ENCODE measurements at regions not wholly inside any gene's neighbourhood (a gene's known extent, or its start where the extent isn't known, plus 50 kb on each side); places are given as distances from the start of the nearest gene placed in this dataset.
"Not testable (repeated sequence)": the region's sequence is repeated elsewhere in the genome, so short reads cannot be mapped to it uniquely, and the experiment has no call there.

DNA sequence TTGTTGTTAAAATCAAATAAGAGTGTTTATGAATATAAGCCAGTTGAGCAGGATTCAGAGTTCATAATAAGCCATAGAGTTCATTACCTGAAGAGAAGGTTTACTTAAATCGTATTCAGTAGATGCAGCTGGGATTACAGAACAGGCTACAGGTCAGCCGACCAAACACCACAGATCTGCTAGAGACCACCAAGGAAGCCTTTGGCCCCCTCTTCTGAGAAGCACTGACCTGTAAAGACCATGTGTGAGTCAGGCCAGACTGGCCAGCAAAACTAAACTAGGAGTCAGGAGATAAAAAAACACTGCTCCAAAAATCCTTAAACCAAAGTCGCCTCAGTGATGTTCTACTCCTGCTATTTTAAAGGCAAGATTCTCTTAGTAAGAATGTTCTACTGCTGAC lies 1125.5 kb downstream of the FAT4 start:
- DNase-seq, result no peak

GRCh38 chr4:126441173-126442035 lies 1126.6 kb downstream of the FAT4 start:
- ATAC-seq (no peak), DNase-seq (no peak)

More for the DNA sequence above, 1125.5 kb downstream of the FAT4 start:
- ATAC-seq, result no peak

- DNase-seq (no peak), ATAC-seq (no peak)
These were observed 1130.8 kb downstream of the FAT4 start for GRCh38 chr4:126445596-126445995.

GRCh38 chr4:126446917-126447316 lies 1132.2 kb downstream of the FAT4 start:
- ATAC-seq, result no peak
- DNase-seq, result no peak

DNA sequence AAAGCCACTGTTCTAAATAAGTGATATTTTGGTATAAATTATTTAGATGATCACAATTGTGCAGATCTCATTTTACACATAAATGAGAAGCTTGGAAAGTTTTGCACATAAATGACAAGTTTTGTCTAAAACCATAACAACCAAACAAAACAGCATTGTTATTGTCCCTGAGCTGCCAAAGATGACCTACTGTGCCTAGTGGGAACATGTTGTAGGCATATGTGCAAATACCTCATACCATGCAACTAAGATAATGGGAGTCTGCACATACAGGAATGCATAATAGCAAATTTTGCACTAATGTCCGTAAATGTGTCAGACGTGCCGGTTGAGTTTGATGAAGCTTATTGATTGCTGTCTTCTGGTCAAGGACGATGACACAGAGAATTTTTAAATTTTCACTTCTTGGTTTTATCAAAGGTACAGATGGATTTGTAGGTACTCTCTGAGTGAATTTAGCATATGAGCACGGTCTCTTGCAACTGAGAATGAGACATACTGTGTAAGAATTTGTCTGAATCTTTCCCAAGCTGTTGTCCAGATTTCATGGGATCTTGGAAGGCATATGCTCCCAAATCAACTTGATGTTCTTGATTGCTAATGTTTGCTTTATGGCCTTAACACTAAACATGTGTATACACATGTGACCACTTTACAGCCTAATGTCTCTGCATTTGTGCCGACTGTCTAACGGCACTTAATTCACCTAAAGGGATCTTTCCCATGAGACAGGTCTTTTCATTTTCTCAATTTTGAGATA lies 1133.5 kb downstream of the FAT4 start:
- no peak for DNase-seq
- ATAC-seq, result no peak

- ATAC-seq (no peak), DNase-seq (no peak)
These were observed 1136.6 kb downstream of the FAT4 start for GRCh38 chr4:126451237-126451873.

DNA sequence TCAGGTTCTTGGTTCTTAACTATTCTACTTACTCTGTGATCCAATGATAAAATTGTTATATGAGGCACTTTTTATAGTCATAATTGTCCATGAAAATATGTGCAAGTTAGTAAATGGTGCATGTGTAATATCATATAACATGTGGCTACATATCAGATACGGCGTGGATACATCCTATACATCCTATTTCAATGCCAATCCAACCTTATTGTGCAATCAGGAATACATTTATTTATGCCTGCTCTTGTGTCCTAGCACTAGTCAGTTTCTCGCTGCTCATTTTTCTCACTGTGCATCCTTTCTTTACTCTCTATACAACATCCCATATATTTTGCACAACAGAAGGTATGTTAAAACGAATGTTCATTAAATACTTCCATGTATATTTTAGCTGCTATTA lies 1141.1 kb downstream of the FAT4 start:
- ATAC-seq (no peak), DNase-seq (no peak)

GRCh38 chr4:126458993-126459392 lies 1144.2 kb downstream of the FAT4 start:
- ATAC-seq (no peak), DNase-seq (no peak)

- DNase-seq, result no peak
- ATAC-seq, result no peak
These were observed 1150.6 kb downstream of the FAT4 start for GRCh38 chr4:126465341-126465740.

DNA sequence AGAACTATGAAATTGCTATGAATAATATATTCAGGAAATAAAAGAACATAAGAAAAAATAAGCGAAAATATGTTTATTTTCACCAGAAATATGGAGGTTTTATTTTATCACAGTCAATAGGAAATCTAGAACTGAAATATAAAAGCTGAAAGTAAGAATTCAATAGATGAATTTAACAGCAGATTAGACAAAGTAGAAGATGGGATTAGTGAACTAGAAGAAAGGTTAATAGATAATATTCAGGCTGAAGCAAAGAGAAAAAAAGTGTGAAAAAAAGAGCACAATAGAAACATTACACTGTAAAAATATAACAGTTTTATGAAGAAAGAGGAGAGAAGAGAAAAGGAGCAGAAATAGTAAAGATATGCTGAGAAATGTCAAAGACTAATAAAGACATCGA lies 1152.1 kb downstream of the FAT4 start:
- no peak for ATAC-seq

GRCh38 chr4:126468144-126468543 lies 1153.4 kb downstream of the FAT4 start:
- DNase-seq (no peak), ATAC-seq (no peak)

More for the DNA sequence above, 1152.1 kb downstream of the FAT4 start:
- no peak for DNase-seq

DNA sequence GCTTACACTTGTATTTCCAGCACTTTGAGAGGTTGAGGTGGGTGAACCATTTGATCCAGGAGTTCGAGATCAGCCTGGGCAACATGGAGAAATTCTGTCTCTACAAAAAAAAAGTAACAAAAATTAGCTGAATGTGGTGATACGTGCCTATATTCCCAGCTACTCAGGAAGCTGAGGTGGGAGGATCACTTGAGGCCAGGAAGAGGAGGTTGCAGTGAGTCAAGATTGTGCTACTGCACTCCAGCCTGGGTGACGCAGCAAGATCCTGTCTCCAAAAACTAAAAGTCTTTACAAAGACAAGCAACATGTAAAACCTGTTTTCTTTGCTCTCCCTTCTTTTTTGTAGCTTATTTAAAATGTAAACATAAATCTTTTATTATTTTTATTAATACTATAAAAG lies 1156.1 kb downstream of the FAT4 start:
- ATAC-seq (no peak), DNase-seq (no peak)

DNA sequence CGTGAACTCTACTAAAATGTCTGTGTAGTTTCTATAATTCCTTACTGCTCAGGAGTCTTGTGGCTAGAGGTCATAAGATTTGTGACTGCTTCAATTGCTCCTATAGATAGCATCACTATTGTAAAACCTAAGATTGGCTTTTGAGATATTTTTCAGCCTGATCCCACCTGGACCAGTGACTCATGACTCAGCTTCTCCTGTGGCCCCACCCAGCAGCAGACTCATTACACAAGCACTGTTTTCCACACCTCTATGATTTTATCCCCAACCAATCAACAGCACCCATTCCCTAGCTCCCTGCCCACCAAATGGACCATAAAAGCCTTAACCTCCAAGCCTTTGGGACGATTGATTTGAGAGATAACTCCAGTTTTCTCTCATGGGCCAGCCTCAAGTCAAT lies 1157.0 kb upstream of the INTU start:
- no peak for ATAC-seq

DNA sequence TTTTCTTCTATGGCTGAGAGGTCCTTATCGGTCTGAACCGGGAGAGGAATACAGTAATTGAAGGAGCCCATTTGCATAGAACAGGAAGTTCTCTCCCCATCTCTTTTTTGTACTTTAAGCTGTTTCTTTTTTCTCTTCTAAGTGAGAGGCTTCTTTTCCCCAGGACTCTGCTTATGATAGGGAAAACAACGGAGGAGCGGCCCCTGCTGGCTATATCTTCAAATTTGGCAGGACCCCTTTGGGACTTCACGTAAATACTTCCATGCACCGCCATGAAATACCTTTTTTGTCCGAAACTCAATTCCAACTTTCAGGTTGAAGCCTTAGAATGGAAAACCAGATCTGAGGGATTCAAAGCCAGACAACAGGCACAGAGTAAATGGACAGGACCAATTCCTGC lies 1153.0 kb upstream of the INTU start:
- no peak for DNase-seq
- ATAC-seq, result no peak

More for the DNA sequence above, 1157.0 kb upstream of the INTU start:
- DNase-seq, result no peak

- DNase-seq (no peak), ATAC-seq (no peak)
These were observed 1150.4 kb upstream of the INTU start for GRCh38 chr4:126482311-126482710.

DNA sequence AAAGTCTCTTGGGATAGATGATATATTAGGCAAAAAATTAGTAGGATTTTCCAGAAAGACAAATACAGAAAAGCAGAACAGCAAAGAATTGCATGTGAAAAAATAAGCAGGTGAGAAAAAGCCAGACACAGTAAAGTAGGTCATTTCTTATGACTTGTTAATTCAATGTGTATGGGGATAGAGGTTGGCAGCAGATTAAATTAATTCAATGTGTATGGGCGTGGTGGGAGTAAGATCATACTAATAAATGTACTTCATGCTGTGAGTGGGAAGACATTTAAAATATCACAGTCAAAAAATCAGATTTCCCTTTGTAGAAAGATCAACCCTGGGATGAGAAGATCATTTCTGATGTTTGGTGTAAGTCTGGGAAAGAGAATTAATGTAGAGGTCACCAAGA lies 1146.4 kb upstream of the INTU start:
- no peak for DNase-seq
- ATAC-seq, result no peak

DNA sequence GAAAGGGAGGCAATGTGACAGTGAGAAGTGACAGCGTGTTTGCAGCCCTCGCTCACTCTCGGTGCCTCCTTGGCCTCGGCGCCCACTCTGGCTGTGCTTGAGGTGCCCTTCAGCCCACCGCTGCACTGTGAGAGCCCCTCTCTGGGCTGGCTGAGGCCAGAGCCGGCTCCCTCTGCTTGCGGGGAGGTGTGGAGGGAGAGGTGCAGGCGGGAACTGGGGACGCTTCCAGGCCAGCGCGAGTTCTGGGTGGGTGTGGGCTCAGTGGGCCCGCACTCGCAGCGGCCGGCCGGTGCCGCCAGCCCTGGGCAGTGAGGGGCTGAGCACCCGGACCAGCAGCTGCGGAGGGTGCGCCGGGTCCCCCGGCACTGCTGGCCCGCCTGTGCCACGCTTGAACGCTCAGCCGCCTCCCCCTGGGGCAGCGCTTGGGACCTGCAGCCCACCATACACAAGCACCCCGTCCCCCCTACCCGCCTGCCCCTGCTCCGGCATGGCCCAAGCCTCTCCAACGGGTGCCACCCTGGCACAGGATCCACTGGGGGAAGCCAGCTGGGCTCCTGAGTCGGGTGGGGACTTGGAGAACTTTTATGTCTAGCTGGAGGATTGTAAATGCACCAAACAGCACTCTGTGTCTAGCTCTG lies 1142.8 kb upstream of the INTU start:
- DNase-seq, result no peak
- ATAC-seq, result no peak

DNA sequence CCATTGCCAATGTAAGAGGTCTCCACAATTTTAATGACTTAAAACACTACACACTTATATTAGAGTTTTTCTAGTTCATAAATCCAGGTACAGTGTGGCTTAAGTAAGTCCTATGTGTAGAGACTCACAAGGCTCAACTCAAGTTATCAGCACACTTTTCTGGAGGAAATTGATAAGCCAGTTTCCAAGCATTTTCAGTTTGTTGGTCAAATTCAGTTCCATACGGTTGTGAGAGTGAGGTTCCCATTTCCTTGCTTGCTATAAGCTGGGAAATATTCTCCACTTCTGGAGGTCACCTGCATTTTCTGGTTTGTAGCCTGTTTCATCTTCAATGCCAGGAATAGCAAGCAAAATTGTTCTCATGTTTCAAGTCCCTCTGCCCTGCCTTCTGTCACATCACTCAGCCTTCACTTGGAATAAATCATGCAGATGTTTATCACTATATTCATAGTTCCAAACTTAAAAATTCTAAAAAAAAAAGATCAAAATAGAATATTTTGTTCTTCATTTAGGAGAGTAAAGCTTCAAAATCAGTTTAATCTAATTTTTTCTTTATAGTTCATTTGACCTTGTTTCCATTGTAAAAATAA lies 1137.5 kb upstream of the INTU start:
- ATAC-seq (no peak), DNase-seq (no peak)

DNA sequence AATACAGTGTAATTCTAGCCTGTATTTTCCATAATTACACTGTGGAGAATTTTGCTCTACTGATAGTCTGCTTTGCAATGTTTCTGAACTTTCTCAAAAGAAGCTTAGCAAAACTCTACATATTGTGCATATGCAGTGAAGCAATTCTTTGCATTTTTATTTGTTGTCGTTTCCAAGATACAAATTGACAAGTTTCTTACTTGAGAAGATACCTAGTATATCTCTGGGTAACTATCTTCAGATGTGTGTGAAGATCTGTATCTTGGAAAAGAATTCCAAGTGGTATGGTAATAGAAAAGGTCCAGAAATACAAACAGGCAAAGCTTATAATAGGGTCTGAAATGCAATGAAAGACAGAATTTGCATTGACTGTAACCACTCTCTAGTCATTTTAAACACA lies 1119.8 kb upstream of the INTU start:
- DNase-seq (no peak), ATAC-seq (no peak)

DNA sequence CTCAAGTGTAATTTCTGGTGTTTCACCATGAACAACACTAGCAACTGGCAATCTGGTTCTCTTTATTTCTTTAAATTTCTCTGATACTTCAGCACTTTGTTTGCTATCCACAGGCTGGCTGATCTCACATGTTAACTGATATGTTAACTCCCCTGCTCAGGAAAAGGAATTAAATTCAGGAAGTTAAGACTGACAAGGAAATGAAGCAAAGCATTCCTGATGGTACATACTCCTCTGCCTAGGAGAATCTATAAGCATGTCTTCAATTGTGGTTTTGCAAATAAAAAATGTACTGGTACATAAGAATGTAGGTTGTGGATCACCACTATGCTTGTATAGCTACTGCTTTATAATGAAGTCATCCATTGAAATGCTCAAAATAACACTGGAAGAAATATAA lies 1119.2 kb upstream of the INTU start:
- DNase-seq (no peak), ATAC-seq (no peak)

- no peak for DNase-seq
- no peak for ATAC-seq
These were observed 1112.0 kb upstream of the INTU start for GRCh38 chr4:126520731-126521130.

GRCh38 chr4:126525400-126525799 lies 1107.4 kb upstream of the INTU start:
- not testable (repeated sequence) for ATAC-seq, DNase-seq
